Stomach (tissue), 8 donors: ENCODE measurements at regions not wholly inside any gene's neighbourhood (a gene's known extent, or its start where the extent isn't known, plus 50 kb on each side); places are given as distances from the start of the nearest gene placed in this dataset.

Experiments
- DNase-seq, 2 donors: peaks; one replicate each; pipeline versions ENCODE4 v3.0.0 to v3.0.0-alpha.2; 2013 to 2019
- H3K27ac ChIP-seq, 5 donors: fragments of 200-600 bp in 4 of 5; sonication (generic) in 4 of 5; one replicate each; pipeline ENCODE4 v1.5.1; 2013 to 2019; ENCODE audit warnings: mild to moderate bottlenecking in 1 of 5, moderate library complexity in 1 of 5
- H3K27me3 ChIP-seq, 3 donors: fragments of 200-600 bp; sonication (generic); one replicate each; pipeline ENCODE4 v1.5.1; 2017 to 2019; ENCODE audit warnings: mixed run types in 1 of 3
- H3K36me3 ChIP-seq, 4 donors: fragments of 200-600 bp; sonication (generic); 1 replicate in 3 of 4; 2 replicates in 1 of 4; pipeline ENCODE4 v1.5.1; 2016 to 2019
- H3K4me1 ChIP-seq, 4 donors: fragments of 200-600 bp; sonication (generic); one replicate each; pipeline ENCODE4 v1.5.1; 2016 to 2019
- H3K4me3 ChIP-seq, 4 donors: fragments of 200-600 bp; sonication (generic) in 3 of 4; one replicate each; pipeline ENCODE4 v1.5.1; 2016 to 2019; ENCODE audit warnings: mild to moderate bottlenecking in 1 of 4
- H3K9me3 ChIP-seq, 4 donors: fragments of 200-600 bp; sonication (generic); one replicate each; pipeline ENCODE4 v1.5.1; 2016 to 2019
- EP300 ChIP-seq: sonication (generic); formaldehyde crosslinking; IDR thresholded peaks from one replicate; pipeline ENCODE4 v1.6.1; 2017; ENCODE audit warnings: antibody characterized with exemption
- POLR2A ChIP-seq, 4 donors: fragments of 450-650 bp; IDR thresholded peaks; one replicate each; pipeline ENCODE4 v1.6.1; 2016; ENCODE audit warnings: antibody characterized with exemption in 4 of 4, control low read depth in 2 of 4, mild to moderate bottlenecking in 1 of 4, moderate library complexity in 1 of 4
- POLR2AphosphoS5 ChIP-seq, 3 donors: sonication (generic); formaldehyde crosslinking; IDR thresholded peaks; one replicate each; pipeline ENCODE4 v1.6.1; 2016; ENCODE audit warnings: antibody characterized with exemption in 3 of 3
- WGBS, 5 donors: extraction: QIAGEN DNeasy Blood & Tissue Kit in 3 of 5; methylation state at CpG; one replicate each; pipeline versions ENCODE4 v1.1.5 to v1.1.7; 2013 to 2018; 5-methylcytosine and 5-hydroxymethylcytosine counted together
- intact Hi-C: fragments of 100-400 bp; cut with DNase I; formaldehyde crosslinking; loops from one replicate; pipeline ENCODE4 v1.15.1; 2023; ENCODE audit warnings: low total_unique reads
- TF ChIP-seq, protein P1 (sequence below), 7 experiments: fragments of 450-650 bp in 4 of 7; fragments of 200-600 bp in 3 of 7; sonication (generic) in 3 of 7; IDR thresholded peaks; one replicate each; pipeline ENCODE4 v1.5.1; 2016 to 2019; ENCODE audit warnings: antibody characterized with exemption in 7 of 7, control low read depth in 2 of 7, mild to moderate bottlenecking in 1 of 7
- donor health status: healthy with polysubstance abuse.
- donor health status: Bipolar disorder and iron deficiency.
- donor health status: healthy.

DNA sequence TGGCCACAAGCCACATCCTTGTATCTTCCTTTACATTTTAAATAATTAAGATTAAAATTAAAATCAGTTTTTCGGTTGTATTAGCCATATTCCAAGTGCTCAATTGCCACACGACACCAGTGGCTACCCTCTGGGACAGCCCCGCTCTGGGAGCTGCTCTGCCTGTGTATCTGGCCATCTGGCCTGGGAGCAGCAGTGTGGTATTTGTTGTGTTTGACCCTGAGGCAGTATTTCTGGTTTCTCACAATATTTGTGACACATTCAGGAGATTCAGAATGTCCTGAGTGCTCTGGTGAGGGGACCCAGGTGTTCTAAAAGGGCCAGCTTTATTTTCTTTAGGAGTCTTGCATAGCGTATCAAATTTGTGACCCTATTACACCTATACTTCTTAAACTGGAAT is 179.0 kb downstream of the SUCLA2 start:
- H3K4me3 ChIP-seq: no peak overlapping the region
- H3K36me3 ChIP-seq: no peaks in the 10 kb centered on the region
- intact Hi-C loops: no loop called here
- H3K27me3 ChIP-seq: no peaks in the 10 kb centered on the region
- no peaks in the 10 kb centered on the region for H3K4me1 ChIP-seq
- TF ChIP-seq, protein P1, sequence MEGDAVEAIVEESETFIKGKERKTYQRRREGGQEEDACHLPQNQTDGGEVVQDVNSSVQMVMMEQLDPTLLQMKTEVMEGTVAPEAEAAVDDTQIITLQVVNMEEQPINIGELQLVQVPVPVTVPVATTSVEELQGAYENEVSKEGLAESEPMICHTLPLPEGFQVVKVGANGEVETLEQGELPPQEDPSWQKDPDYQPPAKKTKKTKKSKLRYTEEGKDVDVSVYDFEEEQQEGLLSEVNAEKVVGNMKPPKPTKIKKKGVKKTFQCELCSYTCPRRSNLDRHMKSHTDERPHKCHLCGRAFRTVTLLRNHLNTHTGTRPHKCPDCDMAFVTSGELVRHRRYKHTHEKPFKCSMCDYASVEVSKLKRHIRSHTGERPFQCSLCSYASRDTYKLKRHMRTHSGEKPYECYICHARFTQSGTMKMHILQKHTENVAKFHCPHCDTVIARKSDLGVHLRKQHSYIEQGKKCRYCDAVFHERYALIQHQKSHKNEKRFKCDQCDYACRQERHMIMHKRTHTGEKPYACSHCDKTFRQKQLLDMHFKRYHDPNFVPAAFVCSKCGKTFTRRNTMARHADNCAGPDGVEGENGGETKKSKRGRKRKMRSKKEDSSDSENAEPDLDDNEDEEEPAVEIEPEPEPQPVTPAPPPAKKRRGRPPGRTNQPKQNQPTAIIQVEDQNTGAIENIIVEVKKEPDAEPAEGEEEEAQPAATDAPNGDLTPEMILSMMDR (IDR thresholded peaks at IDR 0.05): no peak
- TF ChIP-seq POLR2A (IDR thresholded peaks at IDR 0.05) (no peak), POLR2AphosphoS5 (IDR thresholded peaks at IDR 0.05) (no peak), EP300 (no peak)
- DNase-seq: no peak
- peaks cover 0 to 8% (median 3%) of the 10 kb centered on the region in 4 donors for H3K9me3 ChIP-seq
- 83 to 94% (median 88%) methylated on average over 4 of the region's 4 CpGs for WGBS, 5 donors
- no peak overlapping the region for H3K27ac ChIP-seq

DNA sequence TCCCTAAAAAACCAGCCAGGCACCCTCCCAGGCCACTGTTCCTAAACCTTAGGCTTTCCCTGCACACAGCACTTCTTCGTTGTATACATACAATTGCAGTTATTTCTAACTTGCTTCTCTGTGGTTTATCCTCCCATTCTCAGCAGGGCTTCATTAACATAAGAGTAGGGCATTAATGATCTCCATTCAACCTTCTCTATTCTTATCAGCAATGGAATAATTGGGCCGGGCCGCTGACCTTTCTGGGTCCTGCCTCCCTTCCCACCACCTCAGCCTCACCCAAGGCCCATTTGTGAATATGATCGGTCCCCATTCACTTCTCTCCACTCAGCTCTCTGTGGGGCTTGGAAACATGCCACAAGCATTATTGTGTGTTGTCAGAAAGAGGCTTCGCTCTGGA is 184.2 kb downstream of the SUCLA2 start:
- Histone ChIP-seq H3K36me3 (no peaks in the 10 kb centered on the region), H3K4me1 (no peaks in the 10 kb centered on the region), H3K4me3 (no peak overlapping the region), H3K27ac (no peak overlapping the region), H3K9me3 (no peaks in the 10 kb centered on the region), H3K27me3 (no peaks in the 10 kb centered on the region)
- intact Hi-C loops: no loop called here
- TF ChIP-seq POLR2AphosphoS5 (IDR thresholded peaks at IDR 0.05): no peak
- TF ChIP-seq EP300: no peak
- TF ChIP-seq POLR2A (IDR thresholded peaks at IDR 0.05): no peak
- TF ChIP-seq, protein P1 (IDR thresholded peaks at IDR 0.05): no peak
- no peak for DNase-seq
- 52 to 71% (median 67%) methylated on average over 5 of the region's 5 CpGs for WGBS, 5 donors

DNA sequence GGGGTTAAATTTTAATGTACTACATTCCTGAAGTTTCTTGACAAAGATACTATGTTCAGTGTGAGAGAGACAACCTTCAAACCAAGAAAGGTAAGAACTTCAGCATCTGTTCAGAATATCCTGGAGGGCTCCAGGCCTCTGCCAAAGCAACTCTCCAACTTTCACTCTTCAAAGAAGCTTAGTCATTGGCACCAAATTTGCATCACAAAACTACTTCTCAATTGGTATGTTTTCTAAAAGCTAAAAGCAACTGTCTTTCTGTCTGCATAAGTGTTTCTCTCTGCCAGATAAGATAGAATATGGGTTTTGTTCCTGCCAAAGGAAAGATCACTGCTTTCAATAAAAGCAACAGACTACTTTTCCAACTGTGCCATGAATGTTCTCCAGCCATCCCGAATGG is 187.4 kb downstream of the SUCLA2 start:
- Histone ChIP-seq H3K27ac (no peak overlapping the region), H3K36me3 (no peaks in the 10 kb centered on the region), H3K27me3 (no peaks in the 10 kb centered on the region), H3K4me3 (no peak overlapping the region), H3K4me1 (no peaks in the 10 kb centered on the region), H3K9me3 (no peaks in the 10 kb centered on the region)
- DNase-seq: no peak
- intact Hi-C loops: no loop called here
- WGBS, 5 donors: 69 to 75% (median 73%) methylated on average over 1 of the region's 1 CpG
- TF ChIP-seq, protein P1 (IDR thresholded peaks at IDR 0.05): no peak
- TF ChIP-seq POLR2A (IDR thresholded peaks at IDR 0.05): no peak
- no peak for TF ChIP-seq EP300
- TF ChIP-seq POLR2AphosphoS5 (IDR thresholded peaks at IDR 0.05): no peak

DNA sequence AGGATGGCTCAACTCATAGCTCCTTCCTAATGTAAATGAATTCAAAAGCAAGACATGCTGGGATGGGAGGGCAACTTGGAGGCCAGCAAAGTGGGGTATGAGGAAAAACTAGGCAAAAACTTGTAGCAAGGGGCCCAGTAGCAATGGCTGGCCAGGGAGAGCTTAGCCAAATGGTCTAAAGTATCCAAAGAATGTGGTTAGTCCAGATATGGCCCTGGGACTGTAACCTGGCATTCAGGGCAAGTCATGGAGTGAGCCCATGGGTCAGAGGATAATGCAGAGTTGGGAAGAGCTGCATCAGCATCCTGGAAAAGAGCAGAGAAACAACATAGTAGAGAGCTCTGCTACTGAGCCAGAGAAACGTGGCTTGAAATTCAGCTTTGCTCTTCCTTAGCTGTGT is 191.7 kb downstream of the SUCLA2 start:
- 50 to 59% (median 50%) methylated on average over 1 of the region's 1 CpG for WGBS, 5 donors
- Histone ChIP-seq H3K9me3 (no peaks in the 10 kb centered on the region), H3K4me1 (no peaks in the 10 kb centered on the region), H3K27ac (no peak overlapping the region), H3K36me3 (no peaks in the 10 kb centered on the region), H3K4me3 (no peak overlapping the region), H3K27me3 (no peaks in the 10 kb centered on the region)
- TF ChIP-seq EP300: no peak
- TF ChIP-seq POLR2A (IDR thresholded peaks at IDR 0.05): no peak
- TF ChIP-seq, protein P1 (IDR thresholded peaks at IDR 0.05): no peak
- TF ChIP-seq POLR2AphosphoS5 (IDR thresholded peaks at IDR 0.05): no peak
- DNase-seq: no peak
- intact Hi-C loops: no loop called here
